ENCODE measurements at regions not wholly inside any gene's neighbourhood (a gene's known extent, or its start where the extent isn't known, plus 50 kb on each side); places are given as distances from the start of the nearest gene placed in this dataset.

GRCh38 chr13:95355494-95355893, 54.2 kb upstream of the ABCC4 start:
- ATAC-seq = peak; percentile 95
- no peak for TF ChIP-seq TSHZ2 (CRISPR knock-in tag; IDR thresholded peaks at IDR 0.05)
- no peak for TF ChIP-seq ISL1 (CRISPR knock-in tag; IDR thresholded peaks at IDR 0.05)
- TF ChIP-seq CSRNP3 (CRISPR knock-in tag; IDR thresholded peaks at IDR 0.05) = no peak
- no peak for TF ChIP-seq OSR1 (CRISPR knock-in tag; IDR thresholded peaks at IDR 0.05)
- no peak for TF ChIP-seq SNAI2 (CRISPR knock-in tag; IDR thresholded peaks at IDR 0.05)

- ATAC-seq = no peak
Measured at GRCh38 chr13:95356916-95357315, 55.7 kb upstream of the ABCC4 start.

GRCh38 chr13:95357875-95358274, 56.6 kb upstream of the ABCC4 start:
- ATAC-seq = no peak
- TF ChIP-seq SNAI2 (CRISPR knock-in tag; IDR thresholded peaks at IDR 0.05) (no peak), ESRRG (CRISPR knock-in tag; IDR thresholded peaks at IDR 0.05) (no peak), BACH2 (CRISPR knock-in tag; IDR thresholded peaks at IDR 0.05; ENCODE audit: borderline replicate concordance) (no peak), CSDC2 (CRISPR knock-in tag; IDR thresholded peaks at IDR 0.05) (no peak), POU6F1 (CRISPR knock-in tag; IDR thresholded peaks at IDR 0.05; ENCODE audit: borderline replicate concordance, low read depth) (no peak), OSR1 (CRISPR knock-in tag; IDR thresholded peaks at IDR 0.05) (no peak), ZFP30 (CRISPR knock-in tag; IDR thresholded peaks at IDR 0.05) (no peak), CREB5 (CRISPR knock-in tag; IDR thresholded peaks at IDR 0.05; ENCODE audit: low read depth) (no peak), TSHZ2 (CRISPR knock-in tag; IDR thresholded peaks at IDR 0.05) (no peak), CSRNP3 (CRISPR knock-in tag; IDR thresholded peaks at IDR 0.05) (no peak), ZFP3 (CRISPR knock-in tag; IDR thresholded peaks at IDR 0.05) (no peak), ISL1 (CRISPR knock-in tag; IDR thresholded peaks at IDR 0.05) (no peak), PPARA (CRISPR knock-in tag; IDR thresholded peaks at IDR 0.05; ENCODE audit: borderline replicate concordance) (no peak), ZC3H10 (CRISPR knock-in tag; IDR thresholded peaks at IDR 0.05) (no peak), RARB (CRISPR knock-in tag; IDR thresholded peaks at IDR 0.05) (no peak), PATZ1 (CRISPR knock-in tag; IDR thresholded peaks at IDR 0.05; ENCODE audit: borderline replicate concordance) (no peak), ZNF8 (CRISPR knock-in tag; IDR thresholded peaks at IDR 0.05) (no peak), GLIS3 (CRISPR knock-in tag; IDR thresholded peaks at IDR 0.05) (no peak), ARNTL (CRISPR knock-in tag; IDR thresholded peaks at IDR 0.05; ENCODE audit: borderline replicate concordance, low read depth) (no peak)

More at GRCh38 chr13:95356916-95357315, 55.7 kb upstream of the ABCC4 start:
- TF ChIP-seq ZNF70 (CRISPR knock-in tag; IDR thresholded peaks at IDR 0.05) (no peak), ARNTL (CRISPR knock-in tag; IDR thresholded peaks at IDR 0.05; ENCODE audit: borderline replicate concordance, low read depth) (no peak), POU6F1 (CRISPR knock-in tag; IDR thresholded peaks at IDR 0.05; ENCODE audit: borderline replicate concordance, low read depth) (no peak), ISL1 (CRISPR knock-in tag; IDR thresholded peaks at IDR 0.05) (no peak), GLIS3 (CRISPR knock-in tag; IDR thresholded peaks at IDR 0.05) (no peak), ZC3H10 (CRISPR knock-in tag; IDR thresholded peaks at IDR 0.05) (no peak), TOX (CRISPR knock-in tag; IDR thresholded peaks at IDR 0.05; ENCODE audit: borderline replicate concordance) (no peak)

Measured in SK-N-SH treated with all-trans-retinoic acid at 6 μM for 48 hours (cell line).